ENCODE measurements at regions not wholly inside any gene's neighbourhood (a gene's known extent, or its start where the extent isn't known, plus 50 kb on each side); places are given as distances from the start of the nearest gene placed in this dataset.

DNA sequence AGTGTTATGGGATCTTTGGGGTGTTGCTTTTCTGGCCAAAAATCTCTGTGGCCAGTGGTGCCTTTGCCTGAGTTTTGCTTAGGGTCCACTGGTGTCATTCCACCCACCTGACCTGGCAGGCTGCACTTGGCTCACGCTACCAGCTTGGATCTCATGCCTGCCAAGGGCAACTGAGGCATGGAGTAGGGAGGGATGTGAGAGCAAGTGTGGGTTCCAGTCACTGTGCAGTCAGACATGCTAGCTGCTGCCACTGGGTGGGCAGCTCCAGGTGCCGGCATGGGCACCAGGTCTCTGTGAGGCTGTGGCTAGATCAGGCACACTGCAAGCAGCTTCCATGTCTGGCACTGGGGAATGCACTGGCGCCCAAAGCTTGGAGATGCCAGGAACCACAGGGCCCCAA, 424.1 kb downstream of the PRR32 start:
- no peak for DNase-seq

DNA sequence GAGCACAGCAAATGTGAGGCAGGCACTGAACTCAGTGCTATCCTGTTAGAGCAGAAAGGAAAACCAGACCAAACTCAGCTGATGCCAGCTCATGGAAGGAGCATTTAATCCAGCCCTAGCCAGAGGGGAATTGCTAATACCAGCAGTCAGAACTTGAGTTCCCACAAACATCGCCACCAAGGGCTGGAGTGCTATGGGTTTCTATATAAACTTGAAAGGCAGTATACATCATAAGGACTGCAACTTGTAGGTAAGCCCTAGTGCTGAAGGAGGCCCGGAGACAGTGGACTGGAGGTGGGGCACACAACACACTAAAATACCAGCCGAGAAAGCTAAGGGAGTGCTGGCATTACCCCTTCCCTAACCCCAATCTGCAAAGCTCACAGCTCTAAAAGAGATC, 440.2 kb downstream of the PRR32 start:
- no peak for DNase-seq

GRCh38 chrX:127276326-127276725, 456.8 kb downstream of the PRR32 start:
- DNase-seq, result no peak

DNA sequence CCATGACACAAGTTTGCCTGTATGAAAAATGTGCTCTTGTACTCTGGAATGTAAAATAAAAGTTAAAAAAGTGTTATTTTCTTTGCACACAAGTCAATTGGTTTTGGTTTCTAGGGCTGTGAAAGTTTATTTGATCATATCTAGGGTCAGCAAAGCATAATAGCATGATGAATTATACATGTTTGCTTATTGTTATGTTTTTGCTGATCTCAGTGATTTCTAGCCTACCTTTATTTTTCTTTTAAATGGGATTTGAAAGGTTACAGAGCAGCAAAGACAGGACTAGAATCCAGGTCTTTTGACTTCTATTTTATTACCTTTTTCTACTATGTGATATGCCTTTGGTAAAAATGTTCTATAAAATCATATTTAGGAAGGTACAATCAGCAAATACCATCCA, 481.0 kb downstream of the PRR32 start:
- no peak for DNase-seq

GRCh38 chrX:127302841-127303240, 483.3 kb downstream of the PRR32 start:
- DNase-seq, result no peak

DNA sequence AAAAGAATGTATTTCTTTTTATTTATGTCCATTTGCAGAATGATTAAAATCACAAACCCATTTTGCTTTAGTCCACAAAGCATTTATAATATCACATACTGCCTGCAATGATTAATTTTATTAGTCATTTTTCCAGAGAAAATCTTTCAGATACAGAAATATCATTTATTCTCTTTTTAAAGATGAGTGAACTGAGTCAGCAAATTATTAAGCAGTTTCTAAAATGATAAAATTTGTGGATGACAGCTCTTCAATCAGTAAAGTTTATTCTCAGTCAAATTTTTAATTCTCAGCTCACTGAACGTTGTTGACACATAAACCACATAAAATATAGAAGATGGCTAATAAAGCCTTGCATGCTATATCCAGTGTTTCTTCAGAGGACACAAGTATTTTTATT, 485.5 kb downstream of the PRR32 start:
- DNase-seq, result no peak

DNA sequence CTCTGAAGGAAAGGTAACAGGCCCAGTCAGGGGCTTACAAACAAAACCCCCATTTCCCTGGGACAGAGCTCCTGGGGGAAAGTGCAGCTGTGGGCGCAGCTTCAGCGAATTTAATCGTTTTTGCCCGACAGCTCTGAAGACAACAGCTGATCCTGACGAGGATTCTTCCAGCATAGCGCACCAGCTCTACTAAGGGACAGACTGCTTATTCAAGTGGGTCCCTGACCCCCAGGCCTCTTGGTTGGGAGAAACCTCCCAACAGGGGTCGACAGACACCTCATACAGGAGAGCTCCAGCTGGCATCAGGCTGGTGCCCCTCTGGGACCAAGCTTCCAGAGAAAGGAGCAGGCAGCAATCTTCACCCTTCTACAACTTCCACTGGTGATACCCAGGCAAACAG, 486.7 kb downstream of the PRR32 start:
- DNase-seq, result no peak

DNA sequence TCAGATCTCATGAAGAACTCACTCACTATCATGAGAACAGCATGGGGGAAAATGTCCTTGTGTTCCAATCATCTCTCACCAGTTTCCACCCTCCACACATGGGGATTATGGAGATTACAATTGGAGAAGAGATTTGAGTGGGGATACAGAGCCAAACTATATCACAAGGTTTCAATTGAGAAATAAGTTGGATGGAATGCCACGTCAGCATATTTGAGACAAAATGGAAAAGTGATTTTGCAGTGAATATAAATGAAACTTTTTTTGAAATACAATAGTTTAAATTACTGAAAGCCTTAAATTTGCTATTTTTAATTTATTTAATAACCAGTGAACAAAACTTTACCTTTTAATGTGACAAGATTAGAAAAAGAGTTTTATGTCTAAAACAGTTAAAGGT, 494.1 kb downstream of the PRR32 start:
- no peak for DNase-seq

DNA sequence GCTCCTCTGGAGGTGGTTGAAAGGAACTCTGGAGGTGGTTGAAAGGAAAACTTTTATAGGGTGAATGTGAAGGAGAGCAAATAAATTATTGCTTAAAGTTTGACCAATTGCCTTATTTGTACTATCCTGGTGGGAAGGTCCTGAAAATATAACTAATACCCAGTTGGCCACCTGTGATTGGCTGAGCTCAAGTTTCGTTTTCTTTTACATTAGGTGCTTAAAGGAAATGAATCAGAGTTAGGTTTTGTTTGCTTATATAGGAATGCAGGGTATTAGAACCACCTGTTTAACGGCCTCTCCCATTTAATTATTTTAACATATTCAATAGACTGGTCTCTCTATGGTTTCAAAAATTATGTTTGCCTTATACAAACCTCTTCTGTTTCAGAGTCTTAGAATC, 497.6 kb downstream of the PRR32 start:
- no peak for DNase-seq

DNA sequence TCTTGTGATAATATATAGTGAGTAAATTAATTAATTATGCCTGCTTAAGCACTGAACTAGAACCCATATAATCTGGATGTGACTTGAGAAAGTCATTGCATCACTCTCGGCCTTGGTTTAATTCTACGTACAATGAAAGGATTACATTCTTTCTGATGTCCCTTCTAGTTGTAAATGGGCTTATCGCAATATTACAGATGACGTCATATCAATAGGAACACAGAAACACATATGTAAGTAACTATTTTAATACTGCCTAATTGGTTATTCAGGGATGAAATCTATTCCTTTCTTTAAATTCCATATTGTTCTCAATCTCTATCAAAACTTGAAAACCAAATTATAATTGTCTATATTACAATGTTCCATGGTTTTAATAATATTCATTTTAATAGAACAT, 504.6 kb downstream of the PRR32 start:
- no peak for DNase-seq
